K562 (cell line): ENCODE measurements at regions not wholly inside any gene's neighbourhood (a gene's known extent, or its start where the extent isn't known, plus 50 kb on each side); places are given as distances from the start of the nearest gene placed in this dataset.

Source experiments
- CCAR2 ChIP-seq: fragments of 200-400 bp; formaldehyde crosslinking; IDR thresholded peaks from 2 replicates; pipeline ENCODE4 v1.6.1; 2017; ENCODE audit warnings: mild to moderate bottlenecking, low read depth, low read length
- HEY1 ChIP-seq: fragments of 250-450 bp; sonication (Bioruptor Pico); IDR thresholded peaks from 2 replicates; pipeline ENCODE4 v1.5.0; 2020; ENCODE audit warnings: mild to moderate bottlenecking, moderate library complexity, borderline replicate concordance
- HMGN3 ChIP-seq: IDR thresholded peaks from 2 replicates; pipeline ENCODE4 v1.6.1; 2011; ENCODE audit warnings: borderline replicate concordance, low read depth, mild to moderate bottlenecking, mixed read lengths, low read length; ENCODE audit not compliant: insufficient read length; ENCODE audit errors: extremely low read depth
- JUND ChIP-seq, 2 experiments: IDR thresholded peaks; 2 replicates in 1 of 2; 3 replicates in 1 of 2; pipeline ENCODE4 v1.6.1; 2011; ENCODE audit warnings: borderline replicate concordance in 2 of 2, low read depth in 2 of 2, low read length in 2 of 2, improper control_type of control experiment in 1 of 2, missing biosample characterization in 1 of 2, missing genetic modification characterization in 1 of 2, missing genetic modification reagents in 1 of 2
- NCOA1 ChIP-seq: fragments of 450-650 bp; IDR thresholded peaks from 2 replicates; pipeline ENCODE4 v1.6.1; 2016; ENCODE audit warnings: low read depth
- ZNF507 ChIP-seq: conservative IDR thresholded peaks from 2 replicates; pipeline ENCODE4 v1.6.1; 2017; ENCODE audit warnings: missing genetic modification characterization, missing compliant biosample characterization
- TF ChIP-seq, protein P1 (sequence below): fragments of 450-650 bp; IDR thresholded peaks from 2 replicates; pipeline ENCODE4 v1.7.1; 2018; ENCODE audit warnings: mild to moderate bottlenecking, low read depth; ENCODE audit not compliant: partially characterized antibody
- TF ChIP-seq, protein P2 (sequence below): fragments of 450-650 bp; formaldehyde crosslinking; IDR thresholded peaks from 2 replicates; pipeline ENCODE4 v1.4.0; 2022; ENCODE audit warnings: missing genetic modification characterization
- TF ChIP-seq, protein P3 (sequence below): fragments of 450-650 bp; IDR thresholded peaks from one replicate; pipeline ENCODE4 v1.6.1; 2018; ENCODE audit warnings: mild to moderate bottlenecking, moderate library complexity; ENCODE audit not compliant: partially characterized antibody
- TF ChIP-seq, protein P4 (sequence below), 2 experiments: fragments of 150-350 bp in 1 of 2; IDR thresholded peaks; 2 replicates each; pipeline ENCODE4 v1.6.1; 2012 to 2016; ENCODE audit warnings: low read depth in 2 of 2, low read length in 2 of 2, mild to moderate bottlenecking in 1 of 2, moderate library complexity in 1 of 2
- TF ChIP-seq, protein P5 (sequence below): fragments of 200-800 bp; sonication (Bioruptor generic); IDR thresholded peaks from 2 replicates; pipeline ENCODE4 v1.6.1; 2017; ENCODE audit warnings: missing genetic modification characterization, missing compliant biosample characterization

DNA sequence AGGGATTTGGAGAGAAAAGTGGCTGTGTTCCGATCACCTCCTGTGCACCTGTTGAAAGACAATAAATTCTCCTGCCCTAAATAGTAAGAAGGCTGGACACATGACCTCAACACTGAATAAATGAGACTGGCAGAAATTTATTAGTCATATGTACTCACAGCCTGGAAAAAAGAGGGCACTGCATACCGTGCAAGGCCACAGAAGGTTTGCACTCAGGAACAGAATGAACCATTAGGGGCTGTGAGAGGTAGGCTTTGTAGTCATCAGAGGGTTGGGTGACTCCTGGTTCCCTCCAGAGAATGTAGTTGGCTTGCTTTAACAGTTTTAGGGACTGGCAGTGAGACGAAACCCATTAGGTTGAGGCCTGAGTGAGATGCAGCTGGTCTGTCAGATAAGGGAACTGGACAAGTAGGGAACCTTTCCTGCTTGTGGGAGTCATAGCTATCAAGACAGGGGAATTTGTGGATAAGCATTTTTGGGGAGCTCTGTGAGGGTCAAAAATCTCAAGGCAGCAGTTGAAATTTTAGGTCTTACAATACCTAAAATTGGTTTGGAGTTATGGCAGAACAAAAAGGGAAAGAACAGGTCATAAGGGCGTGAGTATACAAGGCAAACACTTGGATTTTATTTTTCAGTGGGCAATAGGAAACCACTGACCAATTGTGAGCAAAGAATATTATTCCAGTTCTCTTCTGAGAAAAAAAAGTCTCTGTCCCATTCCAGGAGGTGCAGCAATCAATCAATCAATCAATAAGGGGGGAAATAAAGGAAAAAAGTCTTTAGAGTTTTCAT is 67.9 kb upstream of the BTN3A2 start (continued):
- TF ChIP-seq, protein P1, sequence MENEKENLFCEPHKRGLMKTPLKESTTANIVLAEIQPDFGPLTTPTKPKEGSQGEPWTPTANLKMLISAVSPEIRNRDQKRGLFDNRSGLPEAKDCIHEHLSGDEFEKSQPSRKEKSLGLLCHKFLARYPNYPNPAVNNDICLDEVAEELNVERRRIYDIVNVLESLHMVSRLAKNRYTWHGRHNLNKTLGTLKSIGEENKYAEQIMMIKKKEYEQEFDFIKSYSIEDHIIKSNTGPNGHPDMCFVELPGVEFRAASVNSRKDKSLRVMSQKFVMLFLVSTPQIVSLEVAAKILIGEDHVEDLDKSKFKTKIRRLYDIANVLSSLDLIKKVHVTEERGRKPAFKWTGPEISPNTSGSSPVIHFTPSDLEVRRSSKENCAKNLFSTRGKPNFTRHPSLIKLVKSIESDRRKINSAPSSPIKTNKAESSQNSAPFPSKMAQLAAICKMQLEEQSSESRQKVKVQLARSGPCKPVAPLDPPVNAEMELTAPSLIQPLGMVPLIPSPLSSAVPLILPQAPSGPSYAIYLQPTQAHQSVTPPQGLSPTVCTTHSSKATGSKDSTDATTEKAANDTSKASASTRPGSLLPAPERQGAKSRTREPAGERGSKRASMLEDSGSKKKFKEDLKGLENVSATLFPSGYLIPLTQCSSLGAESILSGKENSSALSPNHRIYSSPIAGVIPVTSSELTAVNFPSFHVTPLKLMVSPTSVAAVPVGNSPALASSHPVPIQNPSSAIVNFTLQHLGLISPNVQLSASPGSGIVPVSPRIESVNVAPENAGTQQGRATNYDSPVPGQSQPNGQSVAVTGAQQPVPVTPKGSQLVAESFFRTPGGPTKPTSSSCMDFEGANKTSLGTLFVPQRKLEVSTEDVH: peak; percentile 43
- TF ChIP-seq JUND (IDR thresholded peaks at IDR 0.05; ENCODE audit: borderline replicate concordance, low read depth, low read length) (peak; percentile 79), JUND (tag; IDR thresholded peaks at IDR 0.05; ENCODE audit: borderline replicate concordance, low read depth, low read length) (peak; percentile 85; the same call in 2 of the 3 replicates), HEY1 (CRISPR knock-in tag) (peak; percentile 45; the same call in 1 of the 2 replicates), ZNF507 (tag) (no peak), NCOA1 (peak; percentile 89), HMGN3 (no peak), CCAR2 (no peak)
- TF ChIP-seq, protein P2, sequence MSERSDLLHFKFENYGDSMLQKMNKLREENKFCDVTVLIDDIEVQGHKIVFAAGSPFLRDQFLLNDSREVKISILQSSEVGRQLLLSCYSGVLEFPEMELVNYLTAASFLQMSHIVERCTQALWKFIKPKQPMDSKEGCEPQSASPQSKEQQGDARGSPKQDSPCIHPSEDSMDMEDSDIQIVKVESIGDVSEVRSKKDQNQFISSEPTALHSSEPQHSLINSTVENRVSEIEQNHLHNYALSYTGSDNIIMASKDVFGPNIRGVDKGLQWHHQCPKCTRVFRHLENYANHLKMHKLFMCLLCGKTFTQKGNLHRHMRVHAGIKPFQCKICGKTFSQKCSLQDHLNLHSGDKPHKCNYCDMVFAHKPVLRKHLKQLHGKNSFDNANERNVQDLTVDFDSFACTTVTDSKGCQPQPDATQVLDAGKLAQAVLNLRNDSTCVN (CRISPR knock-in tag): no peak
- TF ChIP-seq, protein P3, sequence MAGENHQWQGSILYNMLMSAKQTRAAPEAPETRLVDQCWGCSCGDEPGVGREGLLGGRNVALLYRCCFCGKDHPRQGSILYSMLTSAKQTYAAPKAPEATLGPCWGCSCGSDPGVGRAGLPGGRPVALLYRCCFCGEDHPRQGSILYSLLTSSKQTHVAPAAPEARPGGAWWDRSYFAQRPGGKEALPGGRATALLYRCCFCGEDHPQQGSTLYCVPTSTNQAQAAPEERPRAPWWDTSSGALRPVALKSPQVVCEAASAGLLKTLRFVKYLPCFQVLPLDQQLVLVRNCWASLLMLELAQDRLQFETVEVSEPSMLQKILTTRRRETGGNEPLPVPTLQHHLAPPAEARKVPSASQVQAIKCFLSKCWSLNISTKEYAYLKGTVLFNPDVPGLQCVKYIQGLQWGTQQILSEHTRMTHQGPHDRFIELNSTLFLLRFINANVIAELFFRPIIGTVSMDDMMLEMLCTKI: no peak
- TF ChIP-seq, protein P4, sequence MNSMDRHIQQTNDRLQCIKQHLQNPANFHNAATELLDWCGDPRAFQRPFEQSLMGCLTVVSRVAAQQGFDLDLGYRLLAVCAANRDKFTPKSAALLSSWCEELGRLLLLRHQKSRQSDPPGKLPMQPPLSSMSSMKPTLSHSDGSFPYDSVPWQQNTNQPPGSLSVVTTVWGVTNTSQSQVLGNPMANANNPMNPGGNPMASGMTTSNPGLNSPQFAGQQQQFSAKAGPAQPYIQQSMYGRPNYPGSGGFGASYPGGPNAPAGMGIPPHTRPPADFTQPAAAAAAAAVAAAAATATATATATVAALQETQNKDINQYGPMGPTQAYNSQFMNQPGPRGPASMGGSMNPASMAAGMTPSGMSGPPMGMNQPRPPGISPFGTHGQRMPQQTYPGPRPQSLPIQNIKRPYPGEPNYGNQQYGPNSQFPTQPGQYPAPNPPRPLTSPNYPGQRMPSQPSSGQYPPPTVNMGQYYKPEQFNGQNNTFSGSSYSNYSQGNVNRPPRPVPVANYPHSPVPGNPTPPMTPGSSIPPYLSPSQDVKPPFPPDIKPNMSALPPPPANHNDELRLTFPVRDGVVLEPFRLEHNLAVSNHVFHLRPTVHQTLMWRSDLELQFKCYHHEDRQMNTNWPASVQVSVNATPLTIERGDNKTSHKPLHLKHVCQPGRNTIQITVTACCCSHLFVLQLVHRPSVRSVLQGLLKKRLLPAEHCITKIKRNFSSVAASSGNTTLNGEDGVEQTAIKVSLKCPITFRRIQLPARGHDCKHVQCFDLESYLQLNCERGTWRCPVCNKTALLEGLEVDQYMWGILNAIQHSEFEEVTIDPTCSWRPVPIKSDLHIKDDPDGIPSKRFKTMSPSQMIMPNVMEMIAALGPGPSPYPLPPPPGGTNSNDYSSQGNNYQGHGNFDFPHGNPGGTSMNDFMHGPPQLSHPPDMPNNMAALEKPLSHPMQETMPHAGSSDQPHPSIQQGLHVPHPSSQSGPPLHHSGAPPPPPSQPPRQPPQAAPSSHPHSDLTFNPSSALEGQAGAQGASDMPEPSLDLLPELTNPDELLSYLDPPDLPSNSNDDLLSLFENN (IDR thresholded peaks at IDR 0.05; ENCODE audit: low read depth in 2 of 2, low read length in 2 of 2): peak in 1 of 2 experiments; percentile 96; a peak in 3 of 4 replicates
- TF ChIP-seq, protein P5, sequence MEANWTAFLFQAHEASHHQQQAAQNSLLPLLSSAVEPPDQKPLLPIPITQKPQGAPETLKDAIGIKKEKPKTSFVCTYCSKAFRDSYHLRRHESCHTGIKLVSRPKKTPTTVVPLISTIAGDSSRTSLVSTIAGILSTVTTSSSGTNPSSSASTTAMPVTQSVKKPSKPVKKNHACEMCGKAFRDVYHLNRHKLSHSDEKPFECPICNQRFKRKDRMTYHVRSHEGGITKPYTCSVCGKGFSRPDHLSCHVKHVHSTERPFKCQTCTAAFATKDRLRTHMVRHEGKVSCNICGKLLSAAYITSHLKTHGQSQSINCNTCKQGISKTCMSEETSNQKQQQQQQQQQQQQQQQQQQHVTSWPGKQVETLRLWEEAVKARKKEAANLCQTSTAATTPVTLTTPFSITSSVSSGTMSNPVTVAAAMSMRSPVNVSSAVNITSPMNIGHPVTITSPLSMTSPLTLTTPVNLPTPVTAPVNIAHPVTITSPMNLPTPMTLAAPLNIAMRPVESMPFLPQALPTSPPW: 0 out of 2 replicates have a peak, but pooled peaks have one; percentile 51
